IMR-90 (cell line): ENCODE measurements at regions not wholly inside any gene's neighbourhood (a gene's known extent, or its start where the extent isn't known, plus 50 kb on each side); places are given as distances from the start of the nearest gene placed in this dataset.
"Not testable (repeated sequence)": the region's sequence is repeated elsewhere in the genome, so short reads cannot be mapped to it uniquely, and the experiment has no call there.

Source experiments
- ATAC-seq: fragments of 200-7000 bp; cut with Tn5 transposase; 2 replicates; pipeline ENCODE4 v1.9.1; 2020; ENCODE audit warnings: low read depth, mild to moderate bottlenecking, moderate library complexity
- BruUV-seq: library from RNA; stranded (reverse); fragments of 400-500 nt; replicated peaks from 2 replicates; lab custom pipeline; 2021; lab: Mats Ljungman, UMichigan
- CTCF ChIA-PET: fragments of 300-600 bp; formaldehyde crosslinking; extraction: SDS; loops from one replicate; lab custom pipeline; 2021; ENCODE audit warnings: antibody characterized with exemption; lab: Yijun Ruan, JAX
- POLR2A ChIA-PET: fragments of 300-600 bp; sonication (Branson Sonifier 250); formaldehyde crosslinking; loops from one replicate; lab custom pipeline; 2022; ENCODE audit warnings: antibody characterized with exemption; ENCODE audit not compliant: unreplicated experiment; lab: Charles Lee
- DNase-seq: peaks from one replicate; pipeline ENCODE4 v3.0.0; 2013
- H2AFZ ChIP-seq: replicated peaks from 2 replicates; pipeline ENCODE3; 2013; ENCODE audit warnings: low read length, mild to moderate bottlenecking; ENCODE audit not compliant: poor library complexity
- H2AK5ac ChIP-seq: 2 replicates; pipeline ENCODE4 v1.6.1; 2013; ENCODE audit warnings: low read depth, low read length, inconsistent platforms
- H2AK9ac ChIP-seq: replicated peaks from 2 replicates; pipeline ENCODE3; 2013; ENCODE audit warnings: mild to moderate bottlenecking, low read depth, low read length, moderate library complexity; ENCODE audit not compliant: poor library complexity
- H2BK120ac ChIP-seq: 2 replicates; pipeline ENCODE4 v1.6.1; 2013; ENCODE audit warnings: low read depth, low read length, inconsistent platforms
- H2BK15ac ChIP-seq: 3 replicates; pipeline ENCODE4 v1.6.1; 2013; ENCODE audit warnings: low read depth, low read length, inconsistent platforms
- H2BK20ac ChIP-seq: 2 replicates; pipeline ENCODE4 v1.6.1; 2013; ENCODE audit warnings: low read depth, mild to moderate bottlenecking, inconsistent platforms, low read length, moderate library complexity
- H2BK5ac ChIP-seq: 2 replicates; pipeline ENCODE4 v1.6.1; 2013; ENCODE audit warnings: mild to moderate bottlenecking, low read depth, low read length, inconsistent platforms; ENCODE audit not compliant: poor library complexity, severe bottlenecking
- H3K14ac ChIP-seq: replicated peaks from 2 replicates; pipeline ENCODE4 v1.6.1; 2013; ENCODE audit warnings: low read depth, low read length, inconsistent platforms
- H3K18ac ChIP-seq: 2 replicates; pipeline ENCODE4 v1.6.1; 2013; ENCODE audit warnings: low read depth, low read length, control low read depth
- H3K23ac ChIP-seq: 2 replicates; pipeline ENCODE4 v1.6.1; 2013; ENCODE audit warnings: low read depth, low read length, inconsistent platforms
- H3K27ac ChIP-seq: 2 replicates; pipeline ENCODE4 v1.5.1; 2013; ENCODE audit warnings: mild to moderate bottlenecking, control low read depth, low read length; ENCODE audit not compliant: insufficient read depth
- H3K27me3 ChIP-seq: 2 replicates; pipeline ENCODE4 v1.6.1; 2013; ENCODE audit warnings: low read length; ENCODE audit not compliant: control insufficient read depth, insufficient read depth
- H3K36me3 ChIP-seq: 2 replicates; pipeline ENCODE4 v1.6.1; 2013; ENCODE audit warnings: low read length, mixed read lengths; ENCODE audit not compliant: control insufficient read depth, insufficient read depth
- H3K4ac ChIP-seq: 2 replicates; pipeline ENCODE4 v1.6.1; 2013; ENCODE audit warnings: low read depth, low read length, inconsistent platforms
- H3K4me1 ChIP-seq: 2 replicates; pipeline ENCODE4 v1.6.1; 2013; ENCODE audit warnings: low read length, mixed read lengths; ENCODE audit not compliant: control insufficient read depth, insufficient read depth
- H3K4me2 ChIP-seq: 2 replicates; pipeline ENCODE4 v1.6.1; 2013; ENCODE audit warnings: low read depth, mild to moderate bottlenecking, control low read depth, low read length, moderate library complexity
- H3K4me3 ChIP-seq: 2 replicates; pipeline ENCODE4 v1.5.1; 2013; ENCODE audit warnings: low read depth, mild to moderate bottlenecking, control low read depth, low read length, moderate library complexity; ENCODE audit not compliant: insufficient read depth
- H3K56ac ChIP-seq: 2 replicates; pipeline ENCODE4 v1.6.1; 2013; ENCODE audit warnings: low read length, inconsistent platforms; ENCODE audit not compliant: insufficient read depth; ENCODE audit errors: extremely low read depth
- H3K79me1 ChIP-seq, 2 experiments: 2 replicates each; pipeline ENCODE4 v1.6.1; 2013; ENCODE audit warnings: low read length in 2 of 2, inconsistent platforms in 1 of 2, low read depth in 1 of 2
- H3K9ac ChIP-seq: 2 replicates; pipeline ENCODE4 v1.6.1; 2013; ENCODE audit warnings: low read depth, low read length, control low read depth
- H3K9me1 ChIP-seq: 2 replicates; pipeline ENCODE4 v1.6.1; 2013; ENCODE audit warnings: low read length, inconsistent platforms; ENCODE audit not compliant: insufficient read depth
- H3K9me3 ChIP-seq: 2 replicates; pipeline ENCODE4 v1.6.1; 2013; ENCODE audit warnings: low read length; ENCODE audit not compliant: control insufficient read depth, insufficient read depth
- H4K20me1 ChIP-seq: 2 replicates; pipeline ENCODE4 v1.6.1; 2013; ENCODE audit warnings: low read length, inconsistent platforms; ENCODE audit not compliant: insufficient read depth
- H4K5ac ChIP-seq: 2 replicates; pipeline ENCODE4 v1.6.1; 2013; ENCODE audit warnings: mild to moderate bottlenecking, low read depth, low read length, control low read depth
- H4K8ac ChIP-seq, 2 experiments: 2 replicates each; pipeline ENCODE4 v1.6.1; 2013; ENCODE audit warnings: low read depth in 2 of 2, low read length in 2 of 2, control low read depth in 1 of 2, inconsistent platforms in 1 of 2
- H4K91ac ChIP-seq: 2 replicates; pipeline ENCODE4 v1.6.1; 2013; ENCODE audit warnings: low read depth, low read length, inconsistent platforms; ENCODE audit not compliant: insufficient read depth
- WGBS, 2 experiments: methylation state at CpG; one replicate each; pipeline versions ENCODE4 v1.1.5 to v1.1.7; 2013; ENCODE audit warnings: missing lambda C conversion rate in 2 of 2; ENCODE audit not compliant: insufficient read length in 1 of 2; ENCODE audit errors: extremely low coverage in 2 of 2; 5-methylcytosine and 5-hydroxymethylcytosine counted together
- dilution Hi-C: fragments of 300-500 bp; cut with HindIII; formaldehyde crosslinking; loops from one replicate; pipeline ENCODE4 v1.14.3; 2018; ENCODE audit warnings: low sequenced_read_pairs; ENCODE audit not compliant: unreplicated experiment
- in situ Hi-C: fragments of 300-500 bp; cut with MboI; formaldehyde crosslinking; loops from 3 replicates; pipeline ENCODE4 v1.14.3; 2019; ENCODE audit warnings: low sequenced_read_pairs, inconsistent platforms, mixed read lengths
- intact Hi-C: fragments of 100-400 bp; cut with micrococcal nuclease; formaldehyde crosslinking; loops from 2 replicates; pipeline ENCODE4 v1.10.0; 2022

GRCh38 chr5:112544558-112544957 lies 125.5 kb upstream of the EPB41L4A start:
- H3K9ac ChIP-seq, CTCF ChIA-PET, H3K9me1 ChIP-seq, H3K27ac ChIP-seq, BruUV-seq, H3K18ac ChIP-seq, dilution Hi-C loops, intact Hi-C loops, H4K8ac ChIP-seq, H3K9me3 ChIP-seq, DNase-seq, H3K79me1 ChIP-seq, H3K4me1 ChIP-seq, H2AK5ac ChIP-seq, H4K5ac ChIP-seq, H3K14ac ChIP-seq, H3K27me3 ChIP-seq, POLR2A ChIA-PET, H2BK20ac ChIP-seq, H4K91ac ChIP-seq, H3K4me2 ChIP-seq, H3K23ac ChIP-seq, in situ Hi-C loops, H3K4ac ChIP-seq, H3K4me3 ChIP-seq, H2AK9ac ChIP-seq, H3K56ac ChIP-seq, H2BK15ac ChIP-seq, H4K20me1 ChIP-seq, ATAC-seq, H2BK120ac ChIP-seq, H2AFZ ChIP-seq, H3K36me3 ChIP-seq, H2BK5ac ChIP-seq: not testable (repeated sequence)
- no CpG with 5 or more reads among the region's 3 CpGs for WGBS, 2 experiments
